Activated naive CD4-positive, alpha-beta T cell treated with anti-CD3 and anti-CD28 coated beads, Interleukin-2, amount 50 U/mL, for 24 hours (primary cell): ENCODE measurements at regions not wholly inside any gene's neighbourhood (a gene's known extent, or its start where the extent isn't known, plus 50 kb on each side); places are given as distances from the start of the nearest gene placed in this dataset.

Source experiments
- H3K27ac Mint-ChIP-seq: one replicate; pipeline ENCODE4 v1.8.0; 2021; ENCODE audit warnings: mild to moderate bottlenecking, mixed read lengths
- H3K27me3 Mint-ChIP-seq: one replicate; pipeline ENCODE4 v1.8.0; 2021; ENCODE audit warnings: mixed read lengths
- H3K36me3 Mint-ChIP-seq: one replicate; pipeline ENCODE4 v1.8.0; 2021; ENCODE audit warnings: mixed read lengths
- H3K4me1 Mint-ChIP-seq: one replicate; pipeline ENCODE4 v1.8.0; 2021; ENCODE audit warnings: mixed read lengths
- H3K4me3 Mint-ChIP-seq: one replicate; pipeline ENCODE4 v1.8.0; 2021; ENCODE audit warnings: mild to moderate bottlenecking, mixed read lengths
- H3K9me3 Mint-ChIP-seq: one replicate; pipeline ENCODE4 v1.8.0; 2021; ENCODE audit warnings: mixed read lengths

GRCh38 chr10:21326594-21327288, 198.7 kb downstream of the SKIDA1 start:
- Mint-ChIP-seq H3K27ac (no peak overlapping the region), H3K4me3 (no peak overlapping the region), H3K9me3 (no peaks in the 10 kb centered on the region), H3K36me3 (no peaks in the 10 kb centered on the region), H3K4me1 (no peaks in the 10 kb centered on the region), H3K27me3 (no peaks in the 10 kb centered on the region)

GRCh38 chr10:21318540-21319167, 206.8 kb downstream of the SKIDA1 start:
- Mint-ChIP-seq H3K36me3 (no peaks in the 10 kb centered on the region), H3K9me3 (no peaks in the 10 kb centered on the region), H3K4me3 (no peak overlapping the region), H3K27ac (no peak overlapping the region), H3K27me3 (no peaks in the 10 kb centered on the region), H3K4me1 (no peaks in the 10 kb centered on the region)

GRCh38 chr10:21317902-21318301, 207.6 kb downstream of the SKIDA1 start:
- Mint-ChIP-seq H3K27me3 (no peaks in the 10 kb centered on the region), H3K36me3 (no peaks in the 10 kb centered on the region), H3K27ac (no peak overlapping the region), H3K4me3 (no peak overlapping the region), H3K4me1 (no peaks in the 10 kb centered on the region), H3K9me3 (no peaks in the 10 kb centered on the region)

- Mint-ChIP-seq H3K4me3 (no peak overlapping the region), H3K27ac (no peak overlapping the region), H3K9me3 (no peaks in the 10 kb centered on the region), H3K4me1 (no peaks in the 10 kb centered on the region), H3K27me3 (no peaks in the 10 kb centered on the region), H3K36me3 (no peaks in the 10 kb centered on the region)
These were observed 209.7 kb downstream of the SKIDA1 start for GRCh38 chr10:21315645-21316220.

GRCh38 chr10:21314906-21315644, 210.4 kb downstream of the SKIDA1 start:
- Mint-ChIP-seq H3K27ac (no peak overlapping the region), H3K27me3 (no peaks in the 10 kb centered on the region), H3K9me3 (no peaks in the 10 kb centered on the region), H3K4me3 (no peak overlapping the region), H3K36me3 (no peaks in the 10 kb centered on the region), H3K4me1 (no peaks in the 10 kb centered on the region)

- no peaks in the 10 kb centered on the region for H3K27me3 Mint-ChIP-seq
- no peaks in the 10 kb centered on the region for H3K36me3 Mint-ChIP-seq
- H3K4me1 Mint-ChIP-seq = no peaks in the 10 kb centered on the region
- no peak overlapping the region for H3K27ac Mint-ChIP-seq
- H3K4me3 Mint-ChIP-seq = no peak overlapping the region
- no peaks in the 10 kb centered on the region for H3K9me3 Mint-ChIP-seq
These were observed 211.3 kb downstream of the SKIDA1 start for GRCh38 chr10:21314111-21314626.

- H3K27ac Mint-ChIP-seq = no peak overlapping the region
These were observed 211.8 kb downstream of the SKIDA1 start for GRCh38 chr10:21313691-21314090.

GRCh38 chr10:21311426-21311825, 214.1 kb downstream of the SKIDA1 start:
- Mint-ChIP-seq H3K9me3 (no peaks in the 10 kb centered on the region), H3K27ac (no peak overlapping the region), H3K36me3 (no peaks in the 10 kb centered on the region), H3K27me3 (no peaks in the 10 kb centered on the region), H3K4me3 (no peak overlapping the region), H3K4me1 (no peaks in the 10 kb centered on the region)

More at GRCh38 chr10:21313691-21314090, 211.8 kb downstream of the SKIDA1 start:
- no peaks in the 10 kb centered on the region for H3K4me1 Mint-ChIP-seq
- no peaks in the 10 kb centered on the region for H3K9me3 Mint-ChIP-seq
- H3K27me3 Mint-ChIP-seq = no peaks in the 10 kb centered on the region
- no peak overlapping the region for H3K4me3 Mint-ChIP-seq
- H3K36me3 Mint-ChIP-seq = no peaks in the 10 kb centered on the region

- Mint-ChIP-seq H3K27ac (no peak overlapping the region), H3K27me3 (no peaks in the 10 kb centered on the region), H3K4me1 (no peaks in the 10 kb centered on the region), H3K4me3 (no peak overlapping the region), H3K36me3 (no peaks in the 10 kb centered on the region), H3K9me3 (no peaks in the 10 kb centered on the region)
These were observed 216.1 kb downstream of the SKIDA1 start for GRCh38 chr10:21309427-21309826.

GRCh38 chr10:21308946-21309345, 216.5 kb downstream of the SKIDA1 start:
- Mint-ChIP-seq H3K4me1 (no peaks in the 10 kb centered on the region), H3K36me3 (no peaks in the 10 kb centered on the region), H3K9me3 (no peaks in the 10 kb centered on the region), H3K4me3 (no peak overlapping the region), H3K27ac (no peak overlapping the region), H3K27me3 (no peaks in the 10 kb centered on the region)

GRCh38 chr10:21308018-21308417, 217.5 kb downstream of the SKIDA1 start:
- Mint-ChIP-seq H3K27ac (no peak overlapping the region), H3K9me3 (no peaks in the 10 kb centered on the region), H3K4me1 (no peaks in the 10 kb centered on the region), H3K27me3 (no peaks in the 10 kb centered on the region), H3K36me3 (no peaks in the 10 kb centered on the region), H3K4me3 (no peak overlapping the region)

GRCh38 chr10:21304608-21305007, 220.9 kb downstream of the SKIDA1 start:
- Mint-ChIP-seq H3K36me3 (no peaks in the 10 kb centered on the region), H3K27ac (no peak overlapping the region), H3K9me3 (no peaks in the 10 kb centered on the region), H3K27me3 (peaks cover 4% of the 10 kb centered on the region), H3K4me1 (no peaks in the 10 kb centered on the region), H3K4me3 (no peak overlapping the region)

- H3K27me3 Mint-ChIP-seq = peaks cover 4% of the 10 kb centered on the region
- H3K36me3 Mint-ChIP-seq = no peaks in the 10 kb centered on the region
- no peak overlapping the region for H3K27ac Mint-ChIP-seq
- H3K9me3 Mint-ChIP-seq = no peaks in the 10 kb centered on the region
- H3K4me1 Mint-ChIP-seq = no peaks in the 10 kb centered on the region
- H3K4me3 Mint-ChIP-seq = no peak overlapping the region
These were observed 221.3 kb downstream of the SKIDA1 start for GRCh38 chr10:21304198-21304597.

GRCh38 chr10:21300551-21300950, 224.9 kb downstream of the SKIDA1 start:
- H3K4me1 Mint-ChIP-seq = no peaks in the 10 kb centered on the region
- H3K27me3 Mint-ChIP-seq = peaks cover 5% of the 10 kb centered on the region
- H3K36me3 Mint-ChIP-seq = no peaks in the 10 kb centered on the region
- H3K27ac Mint-ChIP-seq = no peak overlapping the region
- no peak overlapping the region for H3K4me3 Mint-ChIP-seq
- H3K9me3 Mint-ChIP-seq = no peaks in the 10 kb centered on the region

GRCh38 chr10:21299330-21299729, 226.2 kb downstream of the SKIDA1 start:
- H3K36me3 Mint-ChIP-seq = no peaks in the 10 kb centered on the region
- H3K4me1 Mint-ChIP-seq = no peaks in the 10 kb centered on the region
- no peak overlapping the region for H3K4me3 Mint-ChIP-seq
- H3K27me3 Mint-ChIP-seq = peaks cover 7% of the 10 kb centered on the region
- no peak overlapping the region for H3K27ac Mint-ChIP-seq
- H3K9me3 Mint-ChIP-seq = no peaks in the 10 kb centered on the region

- Mint-ChIP-seq H3K4me3 (no peak overlapping the region), H3K9me3 (no peaks in the 10 kb centered on the region), H3K27ac (no peak overlapping the region), H3K4me1 (peaks cover under 1% of the 10 kb centered on the region), H3K36me3 (no peaks in the 10 kb centered on the region), H3K27me3 (peaks cover 7% of the 10 kb centered on the region)
These were observed 226.8 kb downstream of the SKIDA1 start for GRCh38 chr10:21298701-21299100.
